ENCODE measurements at regions not wholly inside any gene's neighbourhood (a gene's known extent, or its start where the extent isn't known, plus 50 kb on each side); places are given as distances from the start of the nearest gene placed in this dataset.

GRCh38 chr20:60934724-60935123 lies 317.3 kb upstream of the CDH4 start:
- no peak for TF ChIP-seq CTCF (conservative IDR thresholded peaks at IDR 0.05; ENCODE audit: low read depth, low read length)
- no peak for DNase-seq (ENCODE audit: low read depth)
- no peak overlapping the region for H3K4me3 ChIP-seq (ENCODE audit: low read depth, low read length)

GRCh38 chr20:60935971-60936370 lies 316.1 kb upstream of the CDH4 start:
- no peak overlapping the region for H3K4me3 ChIP-seq (ENCODE audit: low read depth, low read length)
- DNase-seq (ENCODE audit: low read depth), result no peak
- no peak for TF ChIP-seq CTCF (conservative IDR thresholded peaks at IDR 0.05; ENCODE audit: low read depth, low read length)

DNA sequence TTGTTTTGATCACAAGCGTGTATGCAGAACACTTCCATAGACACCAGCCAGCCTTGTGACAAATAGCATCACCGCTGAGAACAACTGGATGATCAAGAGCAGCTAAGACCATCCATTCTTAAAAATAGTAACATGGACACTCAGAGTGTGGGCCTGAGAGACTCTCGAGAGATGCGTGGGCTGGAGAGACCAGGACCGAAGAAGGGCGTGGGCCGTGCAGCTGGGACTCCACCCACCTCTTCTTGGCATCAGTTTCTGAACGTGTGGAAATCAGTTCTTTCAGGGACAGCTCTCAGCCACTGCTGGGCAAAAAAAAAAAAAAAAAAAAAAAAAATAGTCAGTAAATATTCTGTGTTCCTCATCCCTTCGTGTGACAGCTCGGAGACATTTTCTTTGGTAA lies 314.5 kb upstream of the CDH4 start:
- no peak overlapping the region for H3K4me3 ChIP-seq (ENCODE audit: low read depth, low read length)
- no peak for TF ChIP-seq CTCF (conservative IDR thresholded peaks at IDR 0.05; ENCODE audit: low read depth, low read length)
- DNase-seq (ENCODE audit: low read depth), result no peak

DNA sequence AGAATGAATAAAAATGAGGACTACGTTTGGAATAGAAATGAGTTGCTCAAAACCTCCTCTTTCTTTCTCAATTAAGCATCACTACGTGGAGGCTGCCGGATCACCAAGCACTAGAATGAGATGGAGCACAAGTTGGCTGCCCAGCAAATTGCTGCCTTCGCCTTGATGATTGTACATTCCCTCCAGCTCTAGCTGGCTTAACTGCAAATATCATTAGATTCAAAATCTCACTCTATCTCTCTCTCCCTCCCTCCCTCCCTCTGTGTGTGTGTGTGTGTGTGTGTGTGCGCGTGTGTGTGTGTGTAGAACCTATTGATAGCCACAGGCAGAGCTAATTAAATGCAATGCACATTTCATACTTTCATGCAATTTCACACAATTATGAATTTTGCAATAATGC lies 310.7 kb upstream of the CDH4 start:
- H3K4me3 ChIP-seq (ENCODE audit: low read depth, low read length), result no peak overlapping the region
- no peak for TF ChIP-seq CTCF (conservative IDR thresholded peaks at IDR 0.05; ENCODE audit: low read depth, low read length)
- no peak for DNase-seq (ENCODE audit: low read depth)

DNA sequence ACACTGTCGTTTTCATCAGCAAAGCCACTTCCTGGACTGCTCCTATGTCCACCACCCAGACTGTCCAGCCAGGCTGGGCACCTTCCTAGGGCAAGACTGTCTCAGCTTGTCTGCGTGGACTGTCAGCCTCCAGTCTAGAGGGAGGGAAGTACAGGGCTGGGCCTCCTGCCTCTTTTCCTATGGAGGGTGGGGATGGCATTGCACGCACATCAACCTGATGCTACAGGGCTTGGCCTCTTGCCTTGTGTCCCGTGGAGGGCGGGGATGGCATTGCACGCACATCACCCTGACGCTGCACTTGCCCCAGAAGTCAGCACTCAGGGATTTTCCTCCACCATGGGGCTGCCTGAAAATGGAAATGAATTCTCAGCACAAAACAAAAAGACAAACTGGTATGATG lies 304.2 kb upstream of the CDH4 start:
- H3K4me3 ChIP-seq (ENCODE audit: low read depth, low read length), result no peak overlapping the region
- TF ChIP-seq CTCF (conservative IDR thresholded peaks at IDR 0.05; ENCODE audit: low read depth, low read length), result no peak
- no peak for DNase-seq (ENCODE audit: low read depth)

GRCh38 chr20:60948224-60948623 lies 303.8 kb upstream of the CDH4 start:
- no peak for TF ChIP-seq CTCF (conservative IDR thresholded peaks at IDR 0.05; ENCODE audit: low read depth, low read length)
- no peak for DNase-seq (ENCODE audit: low read depth)
- H3K4me3 ChIP-seq (ENCODE audit: low read depth, low read length), result no peak overlapping the region

DNA sequence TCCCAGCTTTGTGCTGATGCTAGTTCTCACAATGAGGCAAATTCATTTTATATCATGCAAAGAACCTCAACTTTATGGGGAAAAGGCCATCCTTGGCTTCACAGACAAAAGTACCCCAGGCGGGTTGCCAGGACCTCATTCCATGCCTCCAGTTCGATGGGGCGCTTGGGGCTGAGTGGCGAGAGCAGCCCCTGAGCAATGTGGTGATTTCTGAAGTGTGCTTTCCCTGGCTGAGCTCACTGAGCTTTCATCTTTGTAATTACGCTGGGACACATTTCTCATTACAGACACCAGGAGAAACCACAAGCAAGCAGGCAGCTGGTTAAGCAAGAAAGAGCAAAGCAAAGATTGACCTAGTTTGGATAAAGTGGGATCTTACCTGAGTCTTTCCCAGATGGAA lies 301.5 kb upstream of the CDH4 start:
- no peak overlapping the region for H3K4me3 ChIP-seq (ENCODE audit: low read depth, low read length)
- DNase-seq (ENCODE audit: low read depth), result no peak
- no peak for TF ChIP-seq CTCF (conservative IDR thresholded peaks at IDR 0.05; ENCODE audit: low read depth, low read length)

Data from choroid plexus epithelial cell (primary cell).